GM03348 (cell line): ENCODE measurements at regions not wholly inside any gene's neighbourhood (a gene's known extent, or its start where the extent isn't known, plus 50 kb on each side); places are given as distances from the start of the nearest gene placed in this dataset.

Experiments used
- DNase-seq: peaks from one replicate; pipeline ENCODE4 v3.0.0; 2012; ENCODE audit warnings: low spot score

DNA sequence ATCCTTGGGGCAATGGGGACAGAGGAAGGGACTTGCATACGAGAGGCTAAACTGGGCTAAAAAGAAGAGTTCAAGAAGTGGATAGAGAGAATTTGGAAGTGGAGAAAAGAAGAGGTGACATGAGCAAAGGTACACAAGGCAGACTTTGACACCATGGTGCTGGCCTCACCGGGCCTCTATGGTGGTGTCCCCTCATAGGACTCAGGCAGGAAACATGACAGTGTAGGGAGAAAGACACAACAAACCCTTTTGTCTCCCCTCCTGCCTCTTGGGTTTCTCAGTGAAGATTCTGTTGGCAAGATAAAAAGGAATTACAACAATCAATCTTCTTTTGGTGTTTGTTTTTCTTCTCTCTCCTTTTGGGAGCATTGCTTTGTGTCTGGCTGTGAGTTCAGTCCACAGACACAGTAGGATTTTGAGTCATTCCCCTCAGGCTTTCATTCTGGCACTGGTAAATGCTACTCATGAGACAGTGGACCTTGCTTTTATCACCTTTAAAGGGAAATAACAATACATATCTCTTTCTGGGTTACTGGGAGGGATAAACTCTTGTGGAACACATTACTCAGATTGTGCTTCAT is 827.7 kb downstream of the TNS3 start:
- DNase-seq, result peak; percentile 61

DNA sequence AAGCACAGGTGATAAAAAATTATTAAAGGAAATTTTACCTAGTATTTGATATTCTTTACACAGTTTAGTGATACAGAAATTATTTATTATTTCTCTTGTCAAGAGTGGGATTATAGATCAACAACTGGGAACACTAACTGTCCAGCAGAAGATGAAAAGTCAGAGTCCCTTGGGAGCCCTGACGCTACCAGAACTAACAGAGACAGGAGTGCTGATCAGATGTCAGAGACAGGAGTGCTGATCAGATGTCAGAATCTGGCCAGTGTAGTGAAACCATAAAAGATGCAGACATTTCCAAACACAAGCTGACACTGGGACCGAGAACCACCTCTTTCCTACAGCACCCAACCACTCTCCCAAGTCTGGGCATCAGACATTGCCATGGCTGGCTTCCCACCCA is 828.2 kb downstream of the TNS3 start:
- DNase-seq, result no peak

DNA sequence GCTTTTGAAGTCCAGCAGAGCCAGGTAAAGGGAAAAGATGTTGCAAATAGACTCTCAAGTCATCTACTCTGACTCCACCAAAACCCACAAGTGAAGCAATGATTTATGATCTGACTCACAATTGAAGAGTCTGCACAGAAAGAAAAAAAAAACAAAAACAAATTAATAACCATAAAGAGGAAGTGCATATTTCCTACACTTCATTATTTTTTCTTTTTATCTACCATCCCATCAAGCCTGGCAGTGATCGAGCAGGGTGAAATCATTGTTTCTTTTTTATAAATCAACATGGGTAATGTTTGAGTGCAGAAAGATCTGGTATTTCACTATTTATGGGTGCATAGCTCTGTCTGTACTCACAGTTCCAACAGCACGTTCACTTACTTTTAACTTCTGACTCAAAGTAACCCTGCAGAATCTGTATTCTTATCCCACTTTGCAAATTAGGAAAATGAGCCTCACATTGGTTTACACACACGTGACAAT is 829.0 kb downstream of the TNS3 start:
- DNase-seq, result peak; percentile 68

DNA sequence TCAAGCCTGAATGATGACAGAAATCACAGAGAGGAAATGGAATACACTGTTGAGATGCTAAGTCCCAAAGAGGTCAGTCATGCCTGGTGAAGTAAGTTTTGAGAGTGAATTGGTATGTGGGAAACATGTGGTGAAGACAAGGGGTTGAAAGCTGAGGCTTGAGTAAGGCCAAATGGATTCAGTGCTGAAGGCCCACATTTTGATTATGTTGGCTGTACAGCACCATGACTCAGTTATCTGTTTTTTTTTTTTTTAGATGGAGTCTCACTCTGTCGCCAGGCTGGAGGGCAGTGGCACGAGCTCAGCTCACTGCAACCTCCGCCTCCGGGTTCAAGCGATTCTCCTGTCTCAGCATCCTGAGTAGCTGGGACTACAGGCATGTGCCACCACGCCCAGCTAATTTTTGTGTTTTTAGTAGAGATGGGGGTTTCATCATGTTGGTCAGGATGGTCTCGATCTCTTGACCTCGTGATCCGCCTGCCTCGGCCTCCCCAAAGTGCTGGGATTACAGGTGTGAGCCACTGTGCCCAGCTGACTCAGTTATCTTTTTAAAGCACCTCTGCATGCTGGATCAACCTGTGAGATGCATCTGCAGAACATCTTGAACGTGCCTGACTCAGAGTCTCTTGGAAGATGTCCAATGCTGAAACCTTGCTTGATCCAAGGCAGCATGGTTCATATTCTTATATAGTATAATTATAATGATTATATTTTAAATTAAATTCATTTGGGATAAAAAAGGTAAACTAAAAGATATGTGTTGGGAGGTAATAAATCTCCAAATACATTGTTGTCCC is 829.8 kb downstream of the TNS3 start:
- DNase-seq, result peak; percentile 64

DNA sequence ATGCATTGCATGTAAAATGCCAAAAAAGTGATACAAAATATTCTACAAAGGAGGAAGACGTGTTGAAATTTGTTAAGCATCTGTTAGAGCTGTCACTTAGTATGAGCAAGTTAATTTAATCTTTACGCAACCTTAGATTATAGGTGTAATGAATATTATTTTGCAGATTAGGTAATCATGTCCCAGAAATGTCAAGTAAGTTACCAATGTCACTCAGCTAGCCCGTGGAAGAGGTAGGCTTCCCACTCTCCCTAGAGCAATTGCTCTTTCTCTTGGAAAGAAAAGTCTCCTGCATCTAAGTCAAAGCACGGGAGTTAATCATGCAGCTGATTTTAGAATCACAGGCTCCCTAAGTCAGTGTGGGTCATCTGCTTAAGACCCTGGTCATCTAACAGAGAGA is 830.4 kb upstream of the IGFBP3 start:
- DNase-seq, result no peak

DNA sequence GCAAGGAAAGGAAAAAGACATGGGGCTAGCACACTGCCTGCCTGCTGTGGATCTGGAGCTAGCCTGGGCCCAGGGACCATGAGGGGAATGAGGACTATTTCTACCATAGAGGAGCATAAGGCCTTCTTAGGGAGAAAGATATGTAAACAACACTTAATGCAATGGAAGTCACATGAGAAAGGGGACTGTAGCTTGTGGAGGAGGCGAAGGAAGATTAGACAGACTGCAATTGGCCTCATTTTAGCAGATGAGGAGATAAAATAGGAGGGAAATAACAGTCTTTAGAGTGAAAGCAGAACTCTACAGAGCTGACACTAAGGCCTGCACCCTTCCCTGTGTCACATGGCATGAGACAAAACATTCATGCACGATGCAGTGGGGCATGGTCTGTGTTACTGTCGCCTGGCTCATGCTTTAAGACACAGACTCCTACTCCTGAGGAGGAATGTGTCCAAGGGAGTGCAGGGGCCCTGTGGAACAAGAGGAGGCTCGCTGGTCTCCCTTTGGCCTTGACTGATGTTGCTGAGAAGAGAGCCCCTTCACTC is 829.3 kb upstream of the IGFBP3 start:
- no peak for DNase-seq

DNA sequence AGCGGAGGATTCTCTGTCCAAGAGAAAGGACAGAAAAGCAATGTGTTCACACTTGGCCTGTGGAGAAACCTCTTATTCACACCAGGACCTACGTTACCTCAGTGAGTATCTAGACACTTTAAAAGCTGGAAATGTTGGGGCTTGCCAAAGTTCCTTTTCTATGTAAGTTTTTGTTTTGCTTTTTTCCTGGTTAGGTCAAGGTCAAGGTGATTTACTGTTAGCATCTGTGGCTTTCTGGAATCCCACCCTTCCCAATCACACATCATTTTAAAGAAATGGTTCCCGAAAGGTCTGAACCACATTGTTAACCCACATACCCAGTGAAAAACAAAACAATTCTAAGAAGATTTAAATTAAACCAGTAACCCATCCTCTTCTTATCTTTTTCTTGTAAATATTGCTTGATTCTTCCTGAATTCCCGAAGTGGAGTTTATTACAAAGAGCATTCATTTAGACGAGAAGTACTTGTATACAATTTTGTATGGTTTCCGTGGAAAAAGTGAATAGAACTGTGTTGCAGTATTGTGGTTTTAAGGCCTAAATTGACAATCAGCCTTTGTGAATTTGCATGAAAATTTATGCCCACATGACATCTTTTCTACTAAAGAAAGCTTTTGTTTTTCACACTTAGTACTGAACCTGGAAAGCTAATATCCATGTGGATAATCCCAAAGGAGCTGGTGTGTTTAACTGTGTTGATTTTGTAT is 827.0 kb upstream of the IGFBP3 start:
- DNase-seq, result no peak

DNA sequence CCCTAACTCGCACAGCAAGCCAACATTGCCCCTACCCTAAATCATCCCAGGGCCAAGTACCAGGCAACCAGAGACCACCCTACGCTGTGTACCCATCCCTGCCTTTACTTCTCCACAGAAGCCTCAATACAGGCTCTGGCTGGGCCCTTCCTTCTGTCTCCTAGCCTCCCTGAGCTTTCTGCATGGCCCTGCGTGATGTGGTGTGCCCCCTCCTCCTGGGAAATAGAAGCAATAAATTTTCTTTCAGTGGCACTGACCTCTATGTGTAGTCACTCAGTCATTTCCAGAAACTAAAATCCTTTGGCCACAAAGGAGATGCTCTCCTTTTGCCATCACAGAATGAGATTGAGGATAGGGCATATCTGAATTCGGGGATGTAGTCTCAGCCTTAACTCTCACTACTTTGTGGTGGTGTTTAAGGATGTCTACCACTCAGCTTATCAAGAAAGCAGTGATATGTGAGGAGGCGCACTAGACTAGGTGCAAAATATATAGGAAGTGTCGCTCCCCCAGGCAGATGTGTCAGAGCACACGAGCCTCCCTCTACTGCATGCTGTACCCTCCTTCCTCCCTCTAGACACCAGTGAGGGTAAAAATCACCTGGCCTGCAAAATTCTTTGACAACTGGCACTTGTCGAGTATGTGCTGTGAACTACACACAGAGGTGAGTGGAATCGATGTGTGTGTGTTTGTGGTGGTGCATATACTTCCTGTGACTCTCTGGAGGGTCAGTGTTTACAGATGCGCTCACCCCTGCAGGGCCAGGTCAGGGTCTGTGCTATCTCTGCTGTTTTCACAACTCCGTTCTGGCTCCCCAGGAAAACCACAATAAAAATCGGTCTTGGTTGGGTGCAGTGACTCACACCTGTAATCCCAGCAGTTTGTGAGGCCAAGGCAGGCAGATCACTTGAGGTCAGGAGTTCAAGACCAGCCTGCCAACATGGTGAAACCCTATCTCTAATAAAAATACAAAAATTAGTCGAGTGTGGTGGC is 825.9 kb upstream of the IGFBP3 start:
- DNase-seq, result no peak

DNA sequence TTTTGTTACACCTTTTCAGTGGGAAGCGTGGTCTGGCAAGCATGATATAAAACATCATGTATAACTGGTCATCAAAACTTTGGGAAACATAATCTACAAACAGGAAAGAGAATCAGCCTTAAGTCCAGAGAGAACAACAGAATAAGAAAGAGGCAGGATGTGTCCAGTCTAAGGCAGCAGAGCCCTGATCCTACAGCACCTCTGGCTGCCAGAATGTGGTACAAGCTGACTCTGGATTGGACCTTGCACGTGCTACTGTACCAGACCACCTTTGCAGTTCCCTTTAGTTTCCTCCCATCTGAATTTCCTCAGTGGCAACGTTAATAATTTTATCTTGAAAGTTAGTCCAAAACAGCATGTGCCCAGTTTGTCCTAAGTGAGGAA is 824.6 kb upstream of the IGFBP3 start:
- DNase-seq, result no peak

DNA sequence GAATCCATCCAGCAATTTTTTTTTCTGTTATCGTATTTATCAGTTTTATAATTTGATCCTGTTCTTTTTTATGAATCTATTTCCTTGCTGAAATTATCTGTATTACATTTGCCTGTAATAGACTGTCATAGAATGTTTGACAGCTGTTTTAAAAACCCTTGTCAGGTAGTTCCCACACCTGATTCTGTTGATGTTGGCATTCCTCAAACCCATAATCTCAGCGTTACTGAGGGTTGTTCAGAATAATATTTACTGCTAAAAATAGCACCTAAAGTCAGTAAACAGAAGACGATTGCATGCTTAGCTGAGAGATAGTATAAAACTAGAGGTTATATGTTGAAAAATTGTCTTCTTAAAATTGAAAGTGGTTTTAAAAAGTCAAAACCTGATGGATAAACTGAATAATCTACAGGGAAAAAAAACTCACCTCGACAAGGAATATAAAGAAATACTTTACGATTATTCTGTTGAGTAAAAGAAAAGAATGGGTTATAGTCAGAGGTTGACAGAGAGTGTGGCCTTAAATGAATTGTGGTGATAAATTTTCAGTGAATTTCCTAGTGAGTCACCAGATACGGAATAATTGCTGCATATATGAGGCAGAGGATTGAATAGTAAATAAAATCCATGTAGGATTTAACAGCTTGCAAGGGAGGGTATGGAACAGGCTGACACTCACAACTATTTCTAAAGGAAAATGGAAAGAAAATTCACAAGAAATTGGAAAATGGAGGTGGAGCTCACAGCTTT is 824.1 kb upstream of the IGFBP3 start:
- DNase-seq, result no peak

DNA sequence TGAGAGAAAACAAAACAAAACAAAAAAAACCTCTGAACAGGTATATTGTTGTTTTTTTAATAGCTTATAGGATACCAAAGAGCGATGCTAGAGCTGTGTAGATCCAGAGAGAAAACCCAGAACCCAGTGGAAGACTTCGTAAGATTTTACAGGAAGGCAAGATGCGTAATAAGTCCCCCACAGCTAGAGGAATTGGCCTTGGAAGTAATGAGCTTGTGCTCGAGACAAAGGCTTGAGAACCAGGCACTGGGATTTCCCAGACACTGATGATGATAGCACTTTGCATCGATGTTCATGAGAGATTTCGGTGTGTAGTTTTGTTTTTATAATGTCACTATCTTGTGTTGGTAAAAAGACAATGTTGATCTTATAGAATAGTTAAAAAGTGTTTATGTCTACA is 821.5 kb upstream of the IGFBP3 start:
- no peak for DNase-seq

DNA sequence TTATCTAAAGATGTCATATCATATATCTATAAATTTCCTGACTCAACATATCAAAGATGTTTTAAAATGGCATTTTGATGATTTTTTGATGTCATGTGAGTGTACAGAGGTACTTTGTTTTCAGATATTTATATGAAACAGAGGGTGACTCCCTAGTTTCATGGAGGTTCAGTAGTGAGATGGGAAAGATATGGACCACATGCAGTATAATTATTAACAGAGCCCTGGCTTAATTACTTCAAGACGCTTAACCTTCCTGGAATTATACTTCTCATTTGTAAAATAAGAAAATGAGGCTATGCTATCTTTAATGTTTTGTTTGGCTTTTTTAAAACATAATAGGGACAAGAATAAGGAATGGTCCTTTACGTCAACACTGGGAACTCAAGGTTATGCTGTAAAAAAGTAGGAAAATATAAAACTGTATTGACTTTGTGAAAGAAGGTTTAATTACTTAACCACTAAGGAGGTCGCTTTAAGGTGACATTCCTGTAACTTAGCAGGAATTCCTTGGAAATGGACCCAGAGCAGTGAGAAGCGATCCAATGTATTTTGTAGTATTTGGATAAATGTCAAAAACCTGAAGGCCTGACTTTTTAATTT is 821.0 kb upstream of the IGFBP3 start:
- DNase-seq, result no peak

DNA sequence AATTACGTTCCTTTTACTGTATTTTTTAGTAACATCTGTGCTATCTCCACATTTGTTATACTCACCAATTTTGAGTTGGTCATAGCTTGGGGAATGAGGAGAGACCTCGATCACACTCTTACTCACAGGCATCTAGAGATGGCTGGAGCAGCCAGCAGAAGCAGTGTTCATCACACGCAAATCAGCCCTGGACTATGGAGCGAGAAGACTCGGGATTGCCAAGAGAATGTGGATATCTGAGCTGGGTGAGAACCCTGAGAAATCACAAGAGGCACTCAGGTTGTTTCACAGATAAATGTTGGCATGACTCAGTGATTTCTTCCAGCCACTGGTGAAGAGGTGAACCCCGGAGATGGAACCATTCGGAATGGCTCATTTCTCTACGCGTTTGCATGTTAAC is 820.1 kb upstream of the IGFBP3 start:
- no peak for DNase-seq

DNA sequence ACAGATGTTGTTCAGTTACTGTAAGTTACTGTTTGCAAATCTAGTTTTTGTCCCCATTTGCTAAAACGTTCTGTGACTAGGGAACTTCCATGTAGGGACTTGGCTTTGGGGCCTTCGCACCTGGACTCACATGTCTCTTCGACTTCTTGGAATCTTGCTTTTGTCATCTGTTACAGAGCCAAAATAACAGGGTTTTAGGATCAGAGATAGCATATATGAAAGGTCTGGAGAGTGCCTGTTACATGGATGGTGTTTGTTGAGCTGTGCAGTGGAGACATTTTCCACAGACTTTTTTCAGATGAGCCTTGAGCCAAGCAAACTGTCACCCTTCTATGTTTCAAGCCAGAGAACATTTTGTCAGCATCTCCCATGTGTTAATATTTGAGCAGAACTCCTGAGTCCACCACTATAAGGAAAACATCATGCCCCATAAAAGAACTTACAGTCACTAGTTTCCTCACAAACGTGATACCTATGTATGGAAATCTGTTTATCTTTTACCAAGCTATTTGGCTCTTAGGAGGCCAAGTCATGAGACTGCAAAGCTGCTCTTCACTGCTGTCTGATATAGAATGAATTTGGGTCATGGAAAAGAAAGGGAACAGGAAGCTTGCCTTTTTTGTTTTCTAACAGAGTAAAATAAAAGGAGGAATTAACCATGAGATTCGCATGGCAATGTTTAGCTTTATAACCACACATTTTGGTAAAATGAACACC is 818.6 kb upstream of the IGFBP3 start:
- no peak for DNase-seq

DNA sequence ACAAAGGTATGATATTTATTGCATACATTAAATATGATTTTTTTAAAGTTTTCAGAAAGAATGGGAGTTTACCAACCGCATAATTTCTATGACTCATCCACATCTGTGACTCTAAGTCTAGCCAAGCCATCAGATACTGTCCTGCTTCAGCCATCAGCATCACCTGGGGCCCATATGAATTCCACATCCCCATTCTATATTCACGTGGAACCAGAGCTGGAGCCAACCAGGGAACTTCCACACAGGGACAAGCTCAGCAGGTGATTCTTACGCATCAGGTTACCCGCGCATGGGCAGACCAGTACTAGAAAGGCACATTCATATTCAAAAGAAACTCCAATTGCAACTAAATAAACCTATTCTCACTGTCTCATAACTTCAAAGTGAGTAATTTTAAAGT is 817.7 kb upstream of the IGFBP3 start:
- no peak for DNase-seq

DNA sequence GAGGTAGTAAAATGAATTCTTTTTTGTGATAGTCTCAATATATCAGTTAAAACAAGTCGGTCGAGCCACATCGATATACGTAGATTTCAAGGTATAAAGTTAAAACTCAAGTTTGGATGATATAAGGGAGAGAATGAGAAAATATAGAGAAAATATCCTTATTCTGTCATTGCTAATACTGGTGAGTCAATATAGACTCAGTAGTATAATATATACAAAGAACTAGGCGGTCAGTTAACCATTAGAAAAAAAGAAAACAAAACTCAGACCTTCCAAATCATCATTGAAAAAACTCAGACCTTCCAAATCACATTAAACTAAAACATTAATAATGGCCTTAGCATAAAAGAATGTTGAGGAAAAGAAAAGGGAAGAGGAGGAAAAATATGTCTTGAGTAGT is 817.1 kb upstream of the IGFBP3 start:
- no peak for DNase-seq

DNA sequence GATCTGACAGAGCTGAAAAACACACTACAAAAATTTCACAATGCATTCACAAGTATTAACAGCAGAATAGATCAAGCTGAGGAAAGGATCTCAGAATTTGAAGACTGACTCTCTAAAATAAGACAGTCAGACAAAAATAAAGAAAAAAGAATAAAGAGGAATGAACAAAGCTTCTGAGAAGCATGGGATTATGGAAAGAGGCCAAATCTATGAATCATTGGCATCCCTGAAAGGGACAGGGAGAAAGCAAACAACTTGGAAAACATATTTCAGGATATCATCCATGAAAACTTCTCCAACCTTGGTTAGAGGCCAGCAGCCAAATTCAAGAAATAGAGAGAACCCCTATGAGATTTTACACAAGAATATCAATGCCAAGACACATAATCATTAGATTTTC is 804.8 kb upstream of the IGFBP3 start:
- DNase-seq, result no peak

DNA sequence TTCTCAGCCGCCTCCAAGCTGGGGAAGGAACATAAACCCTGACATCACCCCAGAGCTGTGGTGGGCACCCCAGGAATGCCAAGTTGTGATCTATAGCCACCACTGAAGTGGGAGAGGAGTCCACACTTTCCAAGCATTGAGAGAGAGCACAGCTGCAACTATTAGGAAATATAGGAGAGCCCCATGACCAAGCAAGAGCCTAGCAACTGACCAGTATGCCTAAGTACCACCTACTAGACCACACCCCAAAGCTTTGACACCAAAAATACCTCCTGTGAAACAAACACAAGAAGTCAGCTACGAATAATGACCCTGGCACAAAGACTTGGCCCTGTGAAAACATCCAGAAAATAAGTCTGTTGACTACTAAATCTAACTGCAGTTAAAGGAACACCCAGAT is 804.1 kb upstream of the IGFBP3 start:
- no peak for DNase-seq

DNA sequence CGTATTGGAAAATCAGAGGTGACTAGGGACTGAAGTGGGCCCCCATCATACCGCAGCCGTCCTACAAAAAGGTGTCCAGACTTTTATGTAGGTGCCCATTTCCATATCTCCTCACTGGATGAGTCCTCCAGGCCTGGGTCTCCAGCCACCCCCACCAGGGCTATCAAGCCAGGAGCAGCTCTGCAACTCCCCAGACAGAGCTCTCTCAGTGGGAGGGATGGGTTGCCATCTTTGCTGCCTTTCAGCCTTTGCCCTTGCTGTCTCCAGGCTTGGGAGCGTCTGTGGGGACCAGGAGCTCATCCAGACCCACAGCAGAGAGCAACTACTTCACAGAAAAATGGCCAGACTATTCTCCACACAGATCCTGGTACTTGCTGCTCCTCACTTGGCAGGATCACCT is 802.7 kb upstream of the IGFBP3 start:
- no peak for DNase-seq

DNA sequence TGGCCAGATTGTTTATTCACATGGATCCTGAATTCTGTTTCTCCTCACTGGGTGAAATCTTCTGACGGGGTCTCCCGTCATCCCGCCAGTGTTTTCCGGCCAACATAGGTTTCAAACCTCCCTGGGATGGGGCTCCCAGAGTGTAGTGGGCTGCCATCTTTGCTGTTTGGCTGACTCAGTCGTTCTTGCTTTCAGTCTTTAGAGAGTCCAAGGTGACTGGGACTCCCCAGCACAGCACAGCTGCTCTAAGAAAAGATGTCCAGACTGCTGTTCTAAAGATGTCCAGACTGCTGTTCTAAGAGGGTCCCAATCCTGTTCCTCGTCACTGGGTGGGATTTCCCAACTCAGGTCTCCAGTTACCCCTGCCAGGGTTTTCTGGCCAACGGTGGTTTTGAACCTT is 801.9 kb upstream of the IGFBP3 start:
- no peak for DNase-seq
